WTC11 (cell line): ENCODE measurements at regions not wholly inside any gene's neighbourhood (a gene's known extent, or its start where the extent isn't known, plus 50 kb on each side); places are given as distances from the start of the nearest gene placed in this dataset.

Experiments used
- AFF4 ChIP-seq: sonication (generic); formaldehyde crosslinking; IDR thresholded peaks from 2 replicates; pipeline ENCODE4 v1.8.1; 2023; ENCODE audit warnings: mild to moderate bottlenecking, missing genetic modification reagents, borderline replicate concordance
- ARID4B ChIP-seq: sonication (generic); formaldehyde crosslinking; IDR thresholded peaks from 2 replicates; pipeline ENCODE4 v1.8.0; 2023; ENCODE audit warnings: missing genetic modification reagents, mild to moderate bottlenecking, borderline replicate concordance
- ATF3 ChIP-seq: sonication (generic); formaldehyde crosslinking; conservative IDR thresholded peaks from 2 replicates; pipeline ENCODE4 v1.8.1; 2022; ENCODE audit warnings: mild to moderate bottlenecking, missing genetic modification reagents
- CTCF ChIP-seq: fragments of 200-600 bp; IDR thresholded peaks from 2 replicates; pipeline ENCODE4 v1.8.0; 2022; ENCODE audit warnings: antibody characterized with exemption
- E2F1 ChIP-seq: sonication (generic); formaldehyde crosslinking; IDR thresholded peaks from 2 replicates; pipeline ENCODE4 v1.8.0; 2022; ENCODE audit warnings: mild to moderate bottlenecking, missing genetic modification reagents
- ETV6 ChIP-seq: sonication (generic); formaldehyde crosslinking; IDR thresholded peaks from 2 replicates; pipeline ENCODE4 v1.8.1; 2022; ENCODE audit warnings: mild to moderate bottlenecking, missing genetic modification reagents
- FOXJ3 ChIP-seq: sonication (generic); formaldehyde crosslinking; IDR thresholded peaks from 2 replicates; pipeline ENCODE4 v1.9.0; 2021; ENCODE audit warnings: missing genetic modification reagents, mild to moderate bottlenecking, borderline replicate concordance
- JUN ChIP-seq: sonication (generic); formaldehyde crosslinking; IDR thresholded peaks from 2 replicates; pipeline ENCODE4 v1.8.0; 2023; ENCODE audit warnings: mild to moderate bottlenecking, missing genetic modification reagents
- MAX ChIP-seq: sonication (generic); formaldehyde crosslinking; IDR thresholded peaks from 2 replicates; pipeline ENCODE4 v1.8.0; 2022; ENCODE audit warnings: mild to moderate bottlenecking, missing genetic modification reagents
- NFYB ChIP-seq: sonication (generic); formaldehyde crosslinking; conservative IDR thresholded peaks from 2 replicates; pipeline ENCODE4 v1.8.0; 2022; ENCODE audit warnings: low read depth, missing genetic modification reagents
- NR1H2 ChIP-seq: sonication (generic); formaldehyde crosslinking; IDR thresholded peaks from 2 replicates; pipeline ENCODE4 v1.9.0; 2021; ENCODE audit warnings: mild to moderate bottlenecking, moderate library complexity, missing genetic modification reagents
- ZBTB43 ChIP-seq: sonication (generic); formaldehyde crosslinking; IDR thresholded peaks from 2 replicates; pipeline ENCODE4 v1.8.1; 2023; ENCODE audit warnings: mild to moderate bottlenecking, missing genetic modification reagents
- ZMAT4 ChIP-seq: fragments of 250-450 bp; sonication (Bioruptor Pico); IDR thresholded peaks from 2 replicates; pipeline ENCODE4 v1.9.0; 2021; ENCODE audit warnings: mild to moderate bottlenecking
- ZNF423 ChIP-seq: fragments of 250-450 bp; sonication (Bioruptor Pico); IDR thresholded peaks from 2 replicates; pipeline ENCODE4 v2.1.2; 2022; ENCODE audit warnings: mild to moderate bottlenecking, moderate library complexity

- TF ChIP-seq FOXJ3 (CRISPR knock-in tag) = no peak
- TF ChIP-seq CTCF = no peak
- no peak for TF ChIP-seq ETV6 (CRISPR knock-in tag)
- no peak for TF ChIP-seq ARID4B (CRISPR knock-in tag)
- TF ChIP-seq JUN (CRISPR knock-in tag) = no peak
- TF ChIP-seq ZNF423 (CRISPR knock-in tag) = no peak
- no peak for TF ChIP-seq ATF3 (CRISPR knock-in tag)
- TF ChIP-seq MAX (CRISPR knock-in tag) = no peak
- TF ChIP-seq ZMAT4 (CRISPR knock-in tag) = no peak
- no peak for TF ChIP-seq E2F1 (CRISPR knock-in tag)
- no peak for TF ChIP-seq ZBTB43 (CRISPR knock-in tag)
- no peak for TF ChIP-seq NFYB (CRISPR knock-in tag)
- TF ChIP-seq NR1H2 = no peak
- TF ChIP-seq AFF4 (CRISPR knock-in tag) = no peak
These were observed 148.3 kb upstream of the USP38 start for GRCh38 chr4:143036443-143036842.
